HuH-7 (cell line): ENCODE measurements at regions not wholly inside any gene's neighbourhood (a gene's known extent, or its start where the extent isn't known, plus 50 kb on each side); places are given as distances from the start of the nearest gene placed in this dataset.

Source experiments
- DNase-seq: peaks from one replicate; pipeline ENCODE4 v3.0.0; 2011; ENCODE audit warnings: low spot score

DNA sequence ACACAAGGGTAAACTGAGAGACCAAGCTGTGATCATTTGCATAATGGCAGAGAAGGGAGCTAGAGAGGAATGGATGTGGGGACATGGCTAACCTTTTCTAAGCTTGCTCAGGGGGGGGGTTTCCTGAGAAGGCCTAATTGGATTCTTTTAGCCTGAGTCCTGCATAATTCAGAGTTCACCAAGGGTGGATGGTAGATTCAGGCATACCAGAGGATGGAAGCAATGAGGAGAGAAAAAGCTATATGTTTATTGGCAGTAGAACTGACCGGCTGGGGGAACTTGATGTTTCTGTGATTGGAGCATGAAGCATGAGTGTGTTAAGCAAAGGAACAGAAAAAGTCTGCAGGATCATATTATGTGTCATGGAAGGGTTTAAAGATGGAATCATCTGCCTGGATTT, 65.9 kb upstream of the KLF12 start:
- no peak for DNase-seq

DNA sequence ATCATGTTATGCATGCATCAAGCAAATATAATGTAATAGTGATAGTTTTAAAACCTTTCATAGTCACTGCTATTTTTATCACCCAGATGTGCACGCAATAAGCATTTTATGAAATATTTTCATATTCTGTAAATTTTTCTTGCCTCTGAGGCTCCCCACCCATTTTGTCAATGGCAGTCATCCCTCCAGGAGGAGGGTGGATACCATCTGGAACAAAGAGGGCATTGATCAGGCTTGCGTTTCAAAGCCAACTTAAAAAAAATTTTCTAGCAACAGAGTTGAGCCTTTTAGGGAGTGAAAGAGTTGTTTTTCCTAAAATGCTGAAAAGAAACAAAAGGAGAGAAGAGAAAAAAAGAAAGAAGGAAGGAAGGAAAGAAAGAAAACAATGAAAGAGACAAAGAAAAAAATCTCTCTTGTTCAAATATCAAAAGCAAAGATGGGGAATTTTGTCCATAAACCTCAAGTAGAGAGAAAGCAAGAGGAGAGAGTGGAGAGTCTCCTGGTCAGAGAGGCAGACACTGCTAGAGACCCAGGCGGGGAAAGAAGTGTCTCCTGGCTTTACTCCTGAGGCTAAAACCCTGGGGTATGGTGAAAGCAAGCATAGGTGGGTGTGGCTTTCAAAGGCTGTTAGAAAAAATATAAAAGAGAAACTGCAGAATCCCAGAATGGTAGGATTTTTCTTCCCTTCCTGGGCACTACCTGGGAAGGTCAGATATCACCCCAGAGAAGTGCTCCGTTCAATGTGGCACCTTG, 63.6 kb upstream of the KLF12 start:
- no peak for DNase-seq

DNA sequence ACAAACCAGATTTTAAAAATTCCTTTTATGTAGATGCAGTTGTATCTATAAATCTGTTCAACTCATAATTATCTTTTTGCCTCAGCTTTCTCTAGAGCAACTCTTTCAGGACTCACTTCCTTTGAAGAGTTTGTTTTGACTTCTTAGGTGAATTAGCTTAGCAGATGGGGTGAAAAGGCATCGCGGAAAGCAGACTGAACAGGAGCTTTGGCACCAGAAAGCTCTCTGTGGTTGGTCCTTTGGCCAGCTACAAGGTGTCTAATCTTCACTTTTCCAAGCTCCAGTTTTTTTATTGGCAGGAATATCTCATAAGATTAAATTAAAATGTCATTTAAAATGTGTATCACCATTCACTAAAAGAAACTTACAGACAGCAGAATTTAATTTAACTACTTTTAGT, 60.6 kb upstream of the KLF12 start:
- DNase-seq, result no peak

DNA sequence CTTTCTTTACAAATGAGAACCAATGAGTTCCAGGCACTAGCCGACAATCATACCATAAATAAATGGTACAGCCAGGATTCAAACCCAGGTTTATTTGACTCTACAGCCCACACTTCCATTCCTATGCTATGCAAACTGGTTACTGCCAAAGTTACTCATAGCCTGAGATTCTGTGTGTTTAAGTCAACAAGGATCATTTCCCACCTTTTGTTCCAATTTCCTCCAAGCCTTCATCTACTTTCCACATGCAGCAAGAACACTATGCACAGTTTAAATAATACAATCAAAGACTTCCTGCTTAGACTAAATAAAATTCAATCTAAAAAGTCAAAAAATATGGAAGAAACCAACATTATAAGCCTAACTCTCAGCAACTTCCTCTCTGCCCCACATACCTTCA, 59.2 kb upstream of the KLF12 start:
- no peak for DNase-seq

DNA sequence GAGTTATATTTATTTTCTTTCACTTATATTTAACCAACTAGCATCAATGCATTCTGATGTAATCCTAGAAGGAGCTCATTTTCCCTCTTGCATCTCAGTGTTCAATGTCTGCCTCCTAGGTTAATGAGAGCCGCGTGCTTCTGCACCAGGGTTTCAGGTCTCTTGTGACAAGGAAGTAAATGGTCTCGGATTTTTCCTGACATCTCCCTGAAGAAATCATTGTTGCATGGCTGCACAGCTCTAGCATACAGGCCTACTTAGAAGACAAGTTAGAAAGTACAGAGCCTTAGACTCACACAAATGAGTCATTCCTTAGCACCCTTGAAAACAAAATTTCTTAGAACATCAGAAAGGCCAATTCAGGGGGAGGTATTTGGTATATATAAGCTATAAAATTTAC, 57.2 kb upstream of the KLF12 start:
- no peak for DNase-seq

DNA sequence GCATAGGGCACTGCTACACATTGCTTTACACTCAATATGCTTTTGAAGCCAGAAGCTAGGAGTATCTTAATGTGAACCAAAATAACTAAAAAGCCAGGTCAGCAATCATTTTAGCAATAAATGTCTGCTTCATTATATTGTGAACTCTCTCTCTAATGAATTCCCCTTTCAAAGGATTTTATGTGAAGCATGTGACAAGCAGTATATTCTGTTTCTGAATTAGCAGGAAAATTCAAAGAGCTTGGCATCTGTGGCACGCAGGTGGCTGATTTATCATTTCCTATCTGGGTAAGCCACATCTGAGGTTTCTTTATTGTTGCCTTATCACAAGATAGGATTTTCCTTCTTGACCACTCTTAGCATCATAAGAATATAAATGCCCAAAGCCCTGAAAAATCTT, 56.8 kb upstream of the KLF12 start:
- no peak for DNase-seq

DNA sequence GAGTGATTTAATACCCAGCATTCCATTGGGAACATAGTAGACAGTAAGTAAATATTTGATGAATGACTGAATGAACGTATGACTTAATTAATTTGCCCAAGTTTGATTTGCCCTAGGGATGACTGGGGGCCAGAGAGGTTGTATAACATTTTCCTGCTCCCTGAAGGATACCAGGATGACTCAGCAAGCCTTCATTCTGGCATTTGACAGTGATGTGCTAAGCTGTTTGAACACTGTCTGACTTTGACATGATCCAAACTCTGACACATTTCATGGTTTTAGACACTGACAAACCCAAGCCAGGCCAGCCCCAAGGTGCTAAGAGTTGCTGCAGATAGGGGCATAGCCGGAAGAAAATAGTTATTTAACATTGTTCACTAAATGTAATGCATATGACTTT, 53.4 kb upstream of the KLF12 start:
- DNase-seq, result no peak

DNA sequence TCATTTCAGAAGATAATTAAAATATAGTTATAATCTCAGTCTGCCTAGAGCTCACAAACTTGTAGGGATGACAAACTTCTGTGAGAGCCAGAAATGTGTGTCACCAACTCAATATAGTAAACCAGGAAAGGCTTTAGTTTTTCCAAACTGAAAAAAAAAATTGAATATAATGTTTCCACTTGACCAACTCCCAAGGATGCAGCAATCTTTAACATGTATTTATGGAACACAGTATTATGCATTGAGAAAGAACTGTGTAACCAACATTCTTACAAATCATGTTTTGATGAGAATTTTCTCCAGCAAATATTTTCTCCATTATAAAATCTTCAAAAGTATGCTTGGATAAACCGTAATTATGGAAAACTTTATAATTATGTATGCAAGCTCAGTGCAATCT, 50.1 kb upstream of the KLF12 start:
- no peak for DNase-seq
